K562 (cell line): ENCODE measurements at regions not wholly inside any gene's neighbourhood (a gene's known extent, or its start where the extent isn't known, plus 50 kb on each side); places are given as distances from the start of the nearest gene placed in this dataset.

ENCODE experiments used
- COPS2 ChIP-seq: fragments of 450-650 bp; conservative IDR thresholded peaks from 2 replicates; pipeline ENCODE4 v1.6.1; 2016; ENCODE audit warnings: mild to moderate bottlenecking, moderate library complexity
- FOSL1 ChIP-seq: fragments of 200-800 bp; sonication (Bioruptor generic); conservative IDR thresholded peaks from 2 replicates; pipeline ENCODE4 v1.6.1; 2016; ENCODE audit warnings: missing genetic modification characterization, missing compliant biosample characterization
- HDAC1 ChIP-seq, 2 experiments: fragments of 450-650 bp; IDR thresholded peaks; 2 replicates each; pipeline ENCODE4 v1.6.1; 2016 to 2017; ENCODE audit warnings: inconsistent platforms in 1 of 2, mild to moderate bottlenecking in 1 of 2, moderate library complexity in 1 of 2
- RAD21 ChIP-seq, 2 experiments: fragments of 250-450 bp in 1 of 2; fragments of 450-650 bp in 1 of 2; sonication (Bioruptor Pico) in 1 of 2; formaldehyde crosslinking in 1 of 2; IDR thresholded peaks in 1 of 2; conservative IDR thresholded peaks in 1 of 2; 2 replicates each; pipeline versions ENCODE4 v1.4.0 to v1.8.0; 2020 to 2022; ENCODE audit warnings: mild to moderate bottlenecking in 2 of 2, moderate library complexity in 1 of 2
- TCF7L2 ChIP-seq: fragments of 150-350 bp; IDR thresholded peaks from 2 replicates; pipeline ENCODE4 v1.6.1; 2016; ENCODE audit warnings: low read depth, mild to moderate bottlenecking, low read length, moderate library complexity
- ZFP1 ChIP-seq: fragments of 450-650 bp; formaldehyde crosslinking; IDR thresholded peaks from 2 replicates; pipeline ENCODE4 v1.4.0; 2020; ENCODE audit warnings: mild to moderate bottlenecking, mixed read lengths
- ZNF12 ChIP-seq: sonication (generic); formaldehyde crosslinking; IDR thresholded peaks from 2 replicates; pipeline ENCODE4 v1.4.0; 2020; ENCODE audit warnings: mild to moderate bottlenecking, missing genetic modification reagents
- ZNF277 ChIP-seq: fragments of 250-450 bp; sonication (Bioruptor Pico); IDR thresholded peaks from 2 replicates; pipeline ENCODE4 v1.8.0; 2022; ENCODE audit warnings: inconsistent platforms, mild to moderate bottlenecking, moderate library complexity, borderline replicate concordance
- ZNF75A ChIP-seq: fragments of 450-650 bp; formaldehyde crosslinking; IDR thresholded peaks from 2 replicates; pipeline ENCODE4 v1.4.0; 2020; ENCODE audit warnings: mild to moderate bottlenecking
- TF ChIP-seq, protein P1 (sequence below), 3 experiments: IDR thresholded peaks in 2 of 3; conservative IDR thresholded peaks in 1 of 3; 2 replicates each; pipeline ENCODE4 v1.5.1; 2011 to 2012; ENCODE audit warnings: low read length in 3 of 3, mild to moderate bottlenecking in 3 of 3, control low read depth in 2 of 3, improper control_type of control experiment in 1 of 3, inconsistent platforms in 1 of 3, low read depth in 1 of 3, mixed read lengths in 1 of 3, moderate library complexity in 1 of 3; ENCODE audit not compliant: insufficient read depth in 2 of 3
- TF ChIP-seq, protein P2 (sequence below): fragments of 450-650 bp; conservative IDR thresholded peaks from 2 replicates; pipeline ENCODE4 v1.6.1; 2016; ENCODE audit warnings: missing genetic modification characterization, low read depth, mild to moderate bottlenecking, missing compliant biosample characterization, moderate library complexity
- TF ChIP-seq, protein P3 (sequence below): fragments of 450-650 bp; IDR thresholded peaks from 2 replicates; pipeline ENCODE4 v1.6.1; 2017; ENCODE audit warnings: antibody characterized with exemption, mild to moderate bottlenecking

DNA sequence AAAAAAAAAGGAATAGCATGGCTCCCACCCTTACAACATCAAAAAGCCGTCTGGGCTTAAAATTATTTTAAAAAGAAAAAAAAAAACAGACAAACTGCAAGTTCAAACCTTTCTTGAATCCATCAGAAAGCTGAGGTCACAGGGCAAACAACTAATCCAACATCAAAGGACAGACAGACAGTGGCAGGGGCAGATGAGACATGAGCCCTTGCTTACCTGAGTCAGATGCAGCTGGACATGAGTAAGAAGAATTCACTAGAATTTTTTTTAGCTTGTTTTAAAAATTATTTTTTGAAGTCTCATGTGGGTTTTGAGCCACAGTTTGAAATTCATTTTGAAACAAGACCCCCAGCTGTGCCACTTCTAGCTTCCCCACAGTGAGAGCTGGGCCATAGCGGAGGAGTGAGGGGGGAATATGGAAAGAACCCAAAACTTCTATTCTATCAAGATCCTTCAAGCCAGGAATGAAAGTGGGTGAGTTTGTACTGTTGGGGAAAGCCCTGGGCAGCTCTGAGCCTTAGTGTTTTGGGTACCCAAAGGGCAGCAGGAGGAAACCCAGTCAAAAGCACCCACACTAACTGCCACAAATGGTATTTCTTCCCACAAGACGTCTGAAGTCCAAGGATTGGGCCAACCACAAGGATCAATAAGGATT is 111.4 kb downstream of the ATXN3L start:
- TF ChIP-seq, protein P1, sequence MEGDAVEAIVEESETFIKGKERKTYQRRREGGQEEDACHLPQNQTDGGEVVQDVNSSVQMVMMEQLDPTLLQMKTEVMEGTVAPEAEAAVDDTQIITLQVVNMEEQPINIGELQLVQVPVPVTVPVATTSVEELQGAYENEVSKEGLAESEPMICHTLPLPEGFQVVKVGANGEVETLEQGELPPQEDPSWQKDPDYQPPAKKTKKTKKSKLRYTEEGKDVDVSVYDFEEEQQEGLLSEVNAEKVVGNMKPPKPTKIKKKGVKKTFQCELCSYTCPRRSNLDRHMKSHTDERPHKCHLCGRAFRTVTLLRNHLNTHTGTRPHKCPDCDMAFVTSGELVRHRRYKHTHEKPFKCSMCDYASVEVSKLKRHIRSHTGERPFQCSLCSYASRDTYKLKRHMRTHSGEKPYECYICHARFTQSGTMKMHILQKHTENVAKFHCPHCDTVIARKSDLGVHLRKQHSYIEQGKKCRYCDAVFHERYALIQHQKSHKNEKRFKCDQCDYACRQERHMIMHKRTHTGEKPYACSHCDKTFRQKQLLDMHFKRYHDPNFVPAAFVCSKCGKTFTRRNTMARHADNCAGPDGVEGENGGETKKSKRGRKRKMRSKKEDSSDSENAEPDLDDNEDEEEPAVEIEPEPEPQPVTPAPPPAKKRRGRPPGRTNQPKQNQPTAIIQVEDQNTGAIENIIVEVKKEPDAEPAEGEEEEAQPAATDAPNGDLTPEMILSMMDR (IDR thresholded peaks at IDR 0.05 in 2 of 3, conservative IDR thresholded peaks at IDR 0.05 in 1 of 3; ENCODE audit: insufficient read depth in 2 of 3, low read depth in 1 of 3, low read length in 3 of 3), result no peak
- no peak for TF ChIP-seq ZNF75A
- TF ChIP-seq COPS2, result no peak
- TF ChIP-seq ZFP1 (CRISPR knock-in tag), result no peak
- TF ChIP-seq TCF7L2, result no peak
- TF ChIP-seq, protein P2, sequence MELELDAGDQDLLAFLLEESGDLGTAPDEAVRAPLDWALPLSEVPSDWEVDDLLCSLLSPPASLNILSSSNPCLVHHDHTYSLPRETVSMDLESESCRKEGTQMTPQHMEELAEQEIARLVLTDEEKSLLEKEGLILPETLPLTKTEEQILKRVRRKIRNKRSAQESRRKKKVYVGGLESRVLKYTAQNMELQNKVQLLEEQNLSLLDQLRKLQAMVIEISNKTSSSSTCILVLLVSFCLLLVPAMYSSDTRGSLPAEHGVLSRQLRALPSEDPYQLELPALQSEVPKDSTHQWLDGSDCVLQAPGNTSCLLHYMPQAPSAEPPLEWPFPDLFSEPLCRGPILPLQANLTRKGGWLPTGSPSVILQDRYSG (tag), result no peak
- no peak for TF ChIP-seq RAD21 (CRISPR knock-in tag; conservative IDR thresholded peaks at IDR 0.05 in 1 of 2, IDR thresholded peaks at IDR 0.05 in 1 of 2)
- TF ChIP-seq FOSL1, result no peak
- TF ChIP-seq, protein P3, sequence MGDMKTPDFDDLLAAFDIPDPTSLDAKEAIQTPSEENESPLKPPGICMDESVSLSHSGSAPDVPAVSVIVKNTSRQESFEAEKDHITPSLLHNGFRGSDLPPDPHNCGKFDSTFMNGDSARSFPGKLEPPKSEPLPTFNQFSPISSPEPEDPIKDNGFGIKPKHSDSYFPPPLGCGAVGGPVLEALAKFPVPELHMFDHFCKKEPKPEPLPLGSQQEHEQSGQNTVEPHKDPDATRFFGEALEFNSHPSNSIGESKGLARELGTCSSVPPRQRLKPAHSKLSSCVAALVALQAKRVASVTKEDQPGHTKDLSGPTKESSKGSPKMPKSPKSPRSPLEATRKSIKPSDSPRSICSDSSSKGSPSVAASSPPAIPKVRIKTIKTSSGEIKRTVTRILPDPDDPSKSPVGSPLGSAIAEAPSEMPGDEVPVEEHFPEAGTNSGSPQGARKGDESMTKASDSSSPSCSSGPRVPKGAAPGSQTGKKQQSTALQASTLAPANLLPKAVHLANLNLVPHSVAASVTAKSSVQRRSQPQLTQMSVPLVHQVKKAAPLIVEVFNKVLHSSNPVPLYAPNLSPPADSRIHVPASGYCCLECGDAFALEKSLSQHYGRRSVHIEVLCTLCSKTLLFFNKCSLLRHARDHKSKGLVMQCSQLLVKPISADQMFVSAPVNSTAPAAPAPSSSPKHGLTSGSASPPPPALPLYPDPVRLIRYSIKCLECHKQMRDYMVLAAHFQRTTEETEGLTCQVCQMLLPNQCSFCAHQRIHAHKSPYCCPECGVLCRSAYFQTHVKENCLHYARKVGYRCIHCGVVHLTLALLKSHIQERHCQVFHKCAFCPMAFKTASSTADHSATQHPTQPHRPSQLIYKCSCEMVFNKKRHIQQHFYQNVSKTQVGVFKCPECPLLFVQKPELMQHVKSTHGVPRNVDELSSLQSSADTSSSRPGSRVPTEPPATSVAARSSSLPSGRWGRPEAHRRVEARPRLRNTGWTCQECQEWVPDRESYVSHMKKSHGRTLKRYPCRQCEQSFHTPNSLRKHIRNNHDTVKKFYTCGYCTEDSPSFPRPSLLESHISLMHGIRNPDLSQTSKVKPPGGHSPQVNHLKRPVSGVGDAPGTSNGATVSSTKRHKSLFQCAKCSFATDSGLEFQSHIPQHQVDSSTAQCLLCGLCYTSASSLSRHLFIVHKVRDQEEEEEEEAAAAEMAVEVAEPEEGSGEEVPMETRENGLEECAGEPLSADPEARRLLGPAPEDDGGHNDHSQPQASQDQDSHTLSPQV, result no peak
- TF ChIP-seq ZNF12 (CRISPR knock-in tag), result no peak
- TF ChIP-seq ZNF277 (CRISPR knock-in tag), result no peak
- TF ChIP-seq HDAC1 (IDR thresholded peaks at IDR 0.05), result no peak
